SK-N-SH treated with all-trans-retinoic acid at 6 μM for 48 hours (cell line): ENCODE measurements at regions not wholly inside any gene's neighbourhood (a gene's known extent, or its start where the extent isn't known, plus 50 kb on each side); places are given as distances from the start of the nearest gene placed in this dataset.

Source experiments
- ATAC-seq: fragments of 200-7000 bp; cut with Tn5 transposase; 3 replicates; pipeline ENCODE4 v1.9.1; 2020; ENCODE audit warnings: mild to moderate bottlenecking, moderate library complexity
- ARNTL ChIP-seq: fragments of 450-650 bp; formaldehyde crosslinking; IDR thresholded peaks from 2 replicates; pipeline ENCODE4 v1.5.0; 2020; ENCODE audit warnings: low read depth, mild to moderate bottlenecking, moderate library complexity, borderline replicate concordance
- BACH2 ChIP-seq: fragments of 250-450 bp; sonication (Bioruptor Pico); IDR thresholded peaks from 2 replicates; pipeline ENCODE4 v1.9.0; 2021; ENCODE audit warnings: mild to moderate bottlenecking, borderline replicate concordance
- CREB5 ChIP-seq: fragments of 250-450 bp; sonication (Bioruptor Pico); IDR thresholded peaks from 2 replicates; pipeline ENCODE4 v1.5.1; 2020; ENCODE audit warnings: low read depth, mild to moderate bottlenecking, moderate library complexity
- CSDC2 ChIP-seq: fragments of 250-450 bp; sonication (Bioruptor Pico); IDR thresholded peaks from 2 replicates; pipeline ENCODE4 v1.5.0; 2020; ENCODE audit warnings: mild to moderate bottlenecking, moderate library complexity
- CSRNP3 ChIP-seq: fragments of 250-450 bp; sonication (Bioruptor Pico); IDR thresholded peaks from 2 replicates; pipeline ENCODE4 v1.5.1; 2021; ENCODE audit warnings: mild to moderate bottlenecking, moderate library complexity
- ESRRG ChIP-seq: fragments of 250-450 bp; sonication (Bioruptor Pico); IDR thresholded peaks from 2 replicates; pipeline ENCODE4 v1.6.1; 2021; ENCODE audit warnings: mild to moderate bottlenecking
- GLIS3 ChIP-seq: fragments of 250-450 bp; sonication (Bioruptor Pico); IDR thresholded peaks from 2 replicates; pipeline ENCODE4 v1.5.0; 2020; ENCODE audit warnings: mild to moderate bottlenecking, moderate library complexity
- ISL1 ChIP-seq: fragments of 250-450 bp; sonication (Bioruptor Pico); IDR thresholded peaks from 2 replicates; pipeline ENCODE4 v2.1.2; 2022; ENCODE audit warnings: mild to moderate bottlenecking, moderate library complexity
- OSR1 ChIP-seq: fragments of 250-450 bp; sonication (Bioruptor Pico); IDR thresholded peaks from 2 replicates; pipeline ENCODE4 v1.8.0; 2022; ENCODE audit warnings: moderate library complexity, mild to moderate bottlenecking, inconsistent platforms
- PATZ1 ChIP-seq: fragments of 250-450 bp; sonication (Bioruptor Pico); IDR thresholded peaks from 2 replicates; pipeline ENCODE4 v1.8.0; 2020; ENCODE audit warnings: mild to moderate bottlenecking, moderate library complexity, borderline replicate concordance
- POU6F1 ChIP-seq: fragments of 250-450 bp; sonication (Bioruptor Pico); IDR thresholded peaks from 2 replicates; pipeline ENCODE4 v1.8.0; 2021; ENCODE audit warnings: low read depth, mild to moderate bottlenecking, moderate library complexity, borderline replicate concordance
- PPARA ChIP-seq: fragments of 250-450 bp; sonication (Bioruptor Pico); IDR thresholded peaks from 2 replicates; pipeline ENCODE4 v1.5.0; 2020; ENCODE audit warnings: mild to moderate bottlenecking, borderline replicate concordance
- SNAI2 ChIP-seq: fragments of 250-450 bp; sonication (Bioruptor Pico); IDR thresholded peaks from 2 replicates; pipeline ENCODE4 v1.5.0; 2020; ENCODE audit warnings: mild to moderate bottlenecking, moderate library complexity
- TCF4 ChIP-seq: fragments of 250-450 bp; sonication (Bioruptor Pico); IDR thresholded peaks from 2 replicates; pipeline ENCODE4 v1.8.0; 2021; ENCODE audit warnings: mild to moderate bottlenecking, moderate library complexity, borderline replicate concordance
- TSHZ2 ChIP-seq: fragments of 250-450 bp; sonication (Bioruptor Pico); IDR thresholded peaks from 2 replicates; pipeline ENCODE4 v1.5.0; 2020; ENCODE audit warnings: mild to moderate bottlenecking, moderate library complexity
- ZC3H10 ChIP-seq: fragments of 250-450 bp; sonication (Bioruptor Pico); IDR thresholded peaks from 2 replicates; pipeline ENCODE4 v1.5.1; 2021; ENCODE audit warnings: mild to moderate bottlenecking, moderate library complexity
- ZFP3 ChIP-seq: fragments of 250-450 bp; sonication (Bioruptor Pico); IDR thresholded peaks from 2 replicates; pipeline ENCODE4 v1.5.0; 2020; ENCODE audit warnings: mild to moderate bottlenecking, moderate library complexity
- ZFP30 ChIP-seq: fragments of 450-650 bp; formaldehyde crosslinking; IDR thresholded peaks from 2 replicates; pipeline ENCODE4 v1.5.0; 2022; ENCODE audit warnings: mild to moderate bottlenecking, moderate library complexity
- ZNF70 ChIP-seq: fragments of 450-650 bp; formaldehyde crosslinking; IDR thresholded peaks from 2 replicates; pipeline ENCODE4 v1.5.0; 2020; ENCODE audit warnings: mild to moderate bottlenecking, moderate library complexity
- ZNF8 ChIP-seq: fragments of 450-650 bp; formaldehyde crosslinking; IDR thresholded peaks from 2 replicates; pipeline ENCODE4 v1.5.0; 2020; ENCODE audit warnings: mild to moderate bottlenecking, moderate library complexity

GRCh38 chr18:11288401-11288800 lies 139.0 kb upstream of the PIEZO2 start:
- no peak for TF ChIP-seq SNAI2 (CRISPR knock-in tag)
- TF ChIP-seq OSR1: no peak
- TF ChIP-seq, all 23 proteins: peak for 0
- ATAC-seq: no peak

DNA sequence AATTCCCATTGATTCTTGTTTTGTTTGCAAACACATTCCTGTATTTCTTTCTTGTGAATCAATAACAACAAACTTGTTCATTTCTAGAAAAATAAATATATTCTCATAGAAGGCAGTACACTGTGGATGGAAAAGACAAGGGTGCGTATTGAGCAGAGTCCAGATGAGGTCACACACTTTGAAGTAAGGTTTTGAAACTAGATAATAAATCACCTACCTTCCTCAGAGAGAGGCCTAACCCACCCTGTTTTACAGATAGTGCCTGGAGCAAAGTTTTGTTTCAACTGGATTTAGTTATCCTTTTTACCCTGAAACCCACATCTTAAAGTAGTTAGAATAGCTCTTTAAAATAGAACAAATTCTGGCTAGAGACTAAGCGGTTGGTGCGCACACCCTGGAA lies 137.1 kb upstream of the PIEZO2 start:
- no peak for ATAC-seq
- TF ChIP-seq ZFP3 (CRISPR knock-in tag) (no peak), ESRRG (no peak), ZFP30 (no peak), TCF4 (CRISPR knock-in tag) (no peak), POU6F1 (CRISPR knock-in tag) (no peak), CSDC2 (CRISPR knock-in tag) (no peak), PPARA (no peak), ARNTL (CRISPR knock-in tag) (no peak), ZC3H10 (CRISPR knock-in tag) (no peak), CSRNP3 (CRISPR knock-in tag) (no peak), ISL1 (CRISPR knock-in tag) (no peak), TSHZ2 (CRISPR knock-in tag) (no peak), BACH2 (CRISPR knock-in tag) (no peak)

GRCh38 chr18:11284811-11285210 lies 135.4 kb upstream of the PIEZO2 start:
- no peak for TF ChIP-seq ZFP3 (CRISPR knock-in tag)
- no peak for TF ChIP-seq OSR1
- TF ChIP-seq PATZ1 (CRISPR knock-in tag): no peak
- TF ChIP-seq ZC3H10 (CRISPR knock-in tag): no peak
- TF ChIP-seq BACH2 (CRISPR knock-in tag): no peak
- TF ChIP-seq CSDC2 (CRISPR knock-in tag): no peak
- TF ChIP-seq ARNTL (CRISPR knock-in tag): no peak
- no peak for TF ChIP-seq ZNF70 (CRISPR knock-in tag)
- TF ChIP-seq ISL1 (CRISPR knock-in tag): no peak
- no peak for TF ChIP-seq CREB5 (CRISPR knock-in tag)
- no peak for TF ChIP-seq TCF4 (CRISPR knock-in tag)
- TF ChIP-seq POU6F1 (CRISPR knock-in tag): no peak
- TF ChIP-seq SNAI2 (CRISPR knock-in tag): no peak
- TF ChIP-seq ZFP30: no peak
- TF ChIP-seq GLIS3 (CRISPR knock-in tag): no peak
- no peak for TF ChIP-seq PPARA
- TF ChIP-seq CSRNP3 (CRISPR knock-in tag): no peak
- no peak for TF ChIP-seq ZNF8 (CRISPR knock-in tag)
- no peak for ATAC-seq
